HCT116 (cell line): ENCODE measurements at regions not wholly inside any gene's neighbourhood (a gene's known extent, or its start where the extent isn't known, plus 50 kb on each side); places are given as distances from the start of the nearest gene placed in this dataset.

Experiments used
- ATAC-seq: fragments of 200-7000 bp; cut with Tn5 transposase; 2 replicates; pipeline ENCODE4 v1.9.1; 2020; ENCODE audit warnings: mild to moderate bottlenecking, moderate library complexity
- BruUV-seq: library from RNA; stranded (reverse); fragments of 400-500 nt; replicated peaks from 2 replicates; lab custom pipeline; 2021; lab: Mats Ljungman, UMichigan
- CTCF ChIA-PET: fragments of 300-600 bp; sonication (Branson Sonifier 250); formaldehyde crosslinking; loops from one replicate; lab custom pipeline; 2021; ENCODE audit warnings: antibody characterized with exemption; lab: Charles Lee
- POLR2A ChIA-PET: fragments of 300-600, 350-600 bp; sonication (Branson Sonifier 250); formaldehyde crosslinking; loops from one replicate; lab custom pipeline; 2021; ENCODE audit warnings: antibody characterized with exemption; lab: Charles Lee
- RAD21 ChIA-PET, 2 experiments: fragments of 300-600 bp; sonication (Branson Sonifier 250); formaldehyde crosslinking; loops; one replicate each; lab custom pipeline; 2023; ENCODE audit warnings: low total read pairs in 2 of 2; ENCODE audit not compliant: uncharacterized antibody in 2 of 2, unreplicated experiment in 2 of 2, low non-redundant PET in 1 of 2; lab: Charles Lee
- DNase-seq: peaks from one replicate; pipeline ENCODE4 v3.0.0-alpha.2; 2010; ENCODE audit warnings: low read depth, low spot score
- H2AFZ ChIP-seq: fragments of 200-600 bp; shearing (Covaris generic), sonication (generic); 2 replicates; pipeline ENCODE4 v1.6.1; 2017; ENCODE audit warnings: low read depth, mixed run types, mixed read lengths, antibody characterized with exemption, low read length; ENCODE audit not compliant: poor library complexity, severe bottlenecking
- H3K27ac ChIP-seq: 2 replicates; pipeline ENCODE4 v1.5.1; 2012; ENCODE audit warnings: low read depth, low read length
- H3K27me3 ChIP-seq: fragments of 200-600 bp; sonication (generic); 2 replicates; pipeline ENCODE4 v1.6.1; 2016; ENCODE audit warnings: mixed run types, low read length, mixed read lengths; ENCODE audit not compliant: insufficient read depth
- H3K36me3 ChIP-seq, 2 experiments: fragments of 200-500 bp in 1 of 2; fragments of 200-600 bp in 1 of 2; sonication (Bioruptor generic) in 1 of 2; sonication (generic) in 1 of 2; 2 replicates each; pipeline versions ENCODE4 v1.5.1 to v1.6.1; 2014 to 2016; ENCODE audit warnings: low read length in 2 of 2, inconsistent platforms in 1 of 2, mixed read lengths in 1 of 2, mixed run types in 1 of 2; ENCODE audit not compliant: insufficient read depth in 2 of 2, control insufficient read depth in 1 of 2
- H3K4me1 ChIP-seq, 2 experiments: fragments of 200-600 bp in 1 of 2; sonication (generic) in 1 of 2; 2 replicates each; pipeline versions ENCODE4 v1.5.1 to v1.6.1; 2012 to 2017; ENCODE audit warnings: low read length in 2 of 2, inconsistent platforms in 1 of 2, mild to moderate bottlenecking in 1 of 2, mixed read lengths in 1 of 2, mixed run types in 1 of 2, moderate library complexity in 1 of 2; ENCODE audit not compliant: insufficient read depth in 2 of 2, control insufficient read depth in 1 of 2
- H3K4me2 ChIP-seq: fragments of 200-600 bp; sonication (generic); 2 replicates; pipeline ENCODE4 v1.6.1; 2017; ENCODE audit warnings: mixed run types, low read length, mixed read lengths
- H3K4me3 ChIP-seq, 2 experiments: fragments of 200-600 bp in 1 of 2; sonication (generic) in 1 of 2; replicated peaks in 1 of 2; 2 replicates each; pipeline ENCODE4 v1.5.1; 2011 to 2016; ENCODE audit warnings: low read length in 2 of 2, control low read depth in 1 of 2, low read depth in 1 of 2, mild to moderate bottlenecking in 1 of 2, mixed read lengths in 1 of 2, mixed run types in 1 of 2
- H3K79me2 ChIP-seq: fragments of 200-600 bp; sonication (generic); 2 replicates; pipeline ENCODE4 v1.6.1; 2017; ENCODE audit warnings: mild to moderate bottlenecking, mixed run types, low read length, moderate library complexity, mixed read lengths; ENCODE audit not compliant: insufficient read depth
- H3K9ac ChIP-seq: fragments of 200-600 bp; sonication (generic); 2 replicates; pipeline ENCODE4 v1.6.1; 2016; ENCODE audit warnings: low read length, mixed read lengths
- H3K9me2 ChIP-seq: fragments of 200-600 bp; sonication (generic), shearing (Covaris generic); 2 replicates; pipeline ENCODE4 v1.6.1; 2017; ENCODE audit warnings: mixed run types, mild to moderate bottlenecking, moderate library complexity; ENCODE audit not compliant: insufficient read depth
- H3K9me3 ChIP-seq, 2 experiments: fragments of 200-500 bp in 1 of 2; fragments of 200-600 bp in 1 of 2; sonication (Bioruptor generic) in 1 of 2; sonication (generic) in 1 of 2; 2 replicates each; pipeline ENCODE4 v1.6.1; 2014 to 2017; ENCODE audit warnings: low read length in 2 of 2, mixed read lengths in 2 of 2, inconsistent platforms in 1 of 2, low read depth in 1 of 2, mild to moderate bottlenecking in 1 of 2, mixed run types in 1 of 2, moderate library complexity in 1 of 2; ENCODE audit not compliant: control insufficient read depth in 1 of 2, insufficient read depth in 1 of 2
- H4K20me1 ChIP-seq: fragments of 200-600 bp; sonication (generic), shearing (Covaris generic); 2 replicates; pipeline ENCODE4 v1.6.1; 2017; ENCODE audit warnings: mixed run types, mild to moderate bottlenecking, moderate library complexity; ENCODE audit not compliant: insufficient read depth
- ATF3 ChIP-seq: IDR thresholded peaks from 2 replicates; pipeline ENCODE4 v1.6.1; 2012
- CEBPB ChIP-seq: IDR thresholded peaks from 2 replicates; pipeline ENCODE4 v1.6.1; 2012; ENCODE audit warnings: low read depth
- CTCF ChIP-seq, 3 experiments: fragments of 200-600 bp in 1 of 3; sonication (generic) in 1 of 3; IDR thresholded peaks in 2 of 3; conservative IDR thresholded peaks in 1 of 3; 2 replicates each; pipeline ENCODE4 v1.5.1; 2012 to 2017; ENCODE audit warnings: low read depth in 2 of 3, low read length in 2 of 3, antibody characterized with exemption in 1 of 3, borderline replicate concordance in 1 of 3, control low read depth in 1 of 3, mild to moderate bottlenecking in 1 of 3, mixed read lengths in 1 of 3, mixed run types in 1 of 3, moderate library complexity in 1 of 3; ENCODE audit not compliant: insufficient read depth in 1 of 3
- EGR1 ChIP-seq: IDR thresholded peaks from 2 replicates; pipeline ENCODE4 v1.6.1; 2012; ENCODE audit warnings: low read depth
- EZH2 ChIP-seq: fragments of 200-600 bp; sonication (generic); IDR thresholded peaks from 2 replicates; pipeline ENCODE4 v1.6.1; 2017; ENCODE audit warnings: antibody characterized with exemption, mixed run types
- POLR2A ChIP-seq: IDR thresholded peaks from 2 replicates; pipeline ENCODE4 v1.7.0; 2011; ENCODE audit warnings: borderline replicate concordance; ENCODE audit not compliant: insufficient read depth, insufficient read length; ENCODE audit errors: extremely low read depth
- POLR2AphosphoS5 ChIP-seq: IDR thresholded peaks from 2 replicates; pipeline ENCODE4 v1.6.1; 2011; ENCODE audit warnings: mild to moderate bottlenecking, low read depth, low read length, moderate library complexity
- RAD21 ChIP-seq: IDR thresholded peaks from 2 replicates; pipeline ENCODE4 v1.6.1; 2012; ENCODE audit warnings: low read depth, mild to moderate bottlenecking
- SRF ChIP-seq: IDR thresholded peaks from 2 replicates; pipeline ENCODE4 v1.6.1; 2012; ENCODE audit warnings: low read depth
- YY1 ChIP-seq: IDR thresholded peaks from 2 replicates; pipeline ENCODE4 v1.6.1; 2011; ENCODE audit warnings: low read length, low read depth, moderate library complexity, mild to moderate bottlenecking; ENCODE audit not compliant: insufficient replicate concordance; ENCODE audit errors: extremely low read depth
- intact Hi-C: fragments of 100-400 bp; cut with micrococcal nuclease; formaldehyde crosslinking; loops from 2 replicates; pipeline ENCODE4 v1.10.0; 2022

GRCh38 chr4:183801457-183802165 lies 103.5 kb upstream of the STOX2 start:
- no peak overlapping the region for H3K4me2 ChIP-seq
- intact Hi-C loops: no loop called here
- no peaks in the 10 kb centered on the region for H3K9me3 ChIP-seq
- POLR2A ChIA-PET: no interaction called here
- no peaks in the 10 kb centered on the region for H3K27me3 ChIP-seq
- RAD21 ChIA-PET: no interaction called here
- H3K27ac ChIP-seq: no peak overlapping the region
- no peak for TF ChIP-seq POLR2AphosphoS5
- TF ChIP-seq CTCF (IDR thresholded peaks at IDR 0.05 in 2 of 3, conservative IDR thresholded peaks at IDR 0.05 in 1 of 3; ENCODE audit: borderline replicate concordance in 1 of 3, insufficient read depth in 1 of 3, low read depth in 2 of 3, low read length in 2 of 3): no peak
- TF ChIP-seq SRF: no peak
- TF ChIP-seq ATF3: no peak
- TF ChIP-seq EZH2: no peak
- TF ChIP-seq CEBPB: no peak
- no peak for TF ChIP-seq EGR1
- TF ChIP-seq RAD21: no peak
- TF ChIP-seq POLR2A: no peak
- TF ChIP-seq YY1: no peak
- CTCF ChIA-PET: no interaction called here
- DNase-seq (no peak), ATAC-seq (no peak)
- no peak overlapping the region for H2AFZ ChIP-seq
- H3K36me3 ChIP-seq: no peaks in the 10 kb centered on the region
- H3K9ac ChIP-seq: no peak overlapping the region
- H3K4me1 ChIP-seq: peaks cover 0 to 8% of the 10 kb centered on the region in 2 experiments; a peak in 1 of 4 replicates
- no TSS peak for BruUV-seq
- peaks cover 4% of the 10 kb centered on the region; the same call in 1 of the 2 replicates for H3K79me2 ChIP-seq
- H3K9me2 ChIP-seq: no peaks in the 10 kb centered on the region
- H3K4me3 ChIP-seq: no peak overlapping the region
- H4K20me1 ChIP-seq: no peaks in the 10 kb centered on the region
